ENCODE measurements at regions not wholly inside any gene's neighbourhood (a gene's known extent, or its start where the extent isn't known, plus 50 kb on each side); places are given as distances from the start of the nearest gene placed in this dataset.
"Not testable (repeated sequence)": the region's sequence is repeated elsewhere in the genome, so short reads cannot be mapped to it uniquely, and the experiment has no call there.

DNA sequence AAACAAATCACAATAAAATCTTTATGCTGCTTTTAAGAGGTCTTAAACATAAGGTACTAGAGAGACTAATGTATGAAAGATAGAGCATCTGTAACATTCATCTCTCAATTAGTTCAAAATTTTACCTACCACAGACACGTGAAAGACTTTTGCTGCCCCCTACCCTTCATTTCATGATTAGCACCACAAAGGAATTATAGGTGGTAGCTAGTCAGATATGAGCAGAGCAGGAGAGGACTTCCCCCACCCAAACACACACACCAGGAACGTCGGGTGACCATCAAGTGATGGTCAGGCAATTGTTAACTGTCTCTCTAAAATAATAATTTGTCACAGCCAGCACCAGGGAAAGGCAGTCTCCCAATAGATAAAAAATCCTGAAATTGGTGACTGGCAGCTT lies 1531.7 kb upstream of the SPRY2 start:
- Histone ChIP-seq H3K9ac (ENCODE audit: low read depth in 1 of 3, low read length in 3 of 3) (no peak overlapping the region), H3K36me3 (ENCODE audit: control insufficient read depth in 3 of 3, insufficient read depth in 3 of 3, low read length in 3 of 3) (no peaks in the 10 kb centered on the region), H3K4me3 (ENCODE audit: low read length in 3 of 3) (no peak overlapping the region), H3K27ac (ENCODE audit: low read depth, low read length) (no peak overlapping the region), H3K27me3 (ENCODE audit: control insufficient read depth in 3 of 3, insufficient read depth in 3 of 3, low read length in 3 of 3) (no peaks in the 10 kb centered on the region), H3K4me1 (ENCODE audit: control insufficient read depth in 3 of 3, insufficient read depth in 3 of 3, low read length in 3 of 3) (no peaks in the 10 kb centered on the region), H3K9me3 (ENCODE audit: control insufficient read depth in 3 of 3, low read length in 3 of 3) (no peaks in the 10 kb centered on the region)

DNA sequence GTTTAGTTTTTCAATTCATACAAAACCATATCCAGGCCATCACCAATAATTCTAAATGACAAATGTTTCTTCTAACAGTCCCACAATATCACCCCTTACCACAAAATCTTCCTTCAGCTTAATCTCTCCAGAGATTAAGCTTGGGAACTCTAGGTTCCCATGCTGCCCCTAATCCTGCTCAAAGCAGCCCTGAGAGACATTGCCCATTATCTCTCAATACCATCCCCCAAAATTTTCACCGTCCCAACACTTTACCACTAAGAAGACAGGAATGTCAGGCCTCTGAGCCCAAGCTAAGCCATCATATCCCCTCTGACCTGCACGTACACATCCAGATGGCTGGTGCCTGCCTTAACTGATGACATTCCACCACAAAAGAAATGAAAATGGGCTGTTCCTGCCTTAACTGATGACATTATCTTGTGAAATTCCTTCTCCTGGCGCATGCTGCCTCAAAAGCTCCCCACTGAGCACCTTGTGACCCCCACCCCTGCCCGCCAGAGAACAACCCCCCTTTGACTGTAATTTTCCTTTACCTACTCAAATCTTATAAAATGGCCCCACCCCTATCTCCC lies 1530.9 kb upstream of the SPRY2 start:
- H3K9me3 ChIP-seq (ENCODE audit: control insufficient read depth in 3 of 3, low read length in 3 of 3); H3K36me3 ChIP-seq (ENCODE audit: control insufficient read depth in 3 of 3, insufficient read depth in 3 of 3, low read length in 3 of 3); H3K4me1 ChIP-seq (ENCODE audit: control insufficient read depth in 3 of 3, insufficient read depth in 3 of 3, low read length in 3 of 3); H3K27me3 ChIP-seq (ENCODE audit: control insufficient read depth in 3 of 3, insufficient read depth in 3 of 3, low read length in 3 of 3); H3K9ac ChIP-seq (ENCODE audit: low read depth in 1 of 3, low read length in 3 of 3); H3K27ac ChIP-seq (ENCODE audit: low read depth, low read length); H3K4me3 ChIP-seq (ENCODE audit: low read length in 3 of 3): not testable (repeated sequence)

DNA sequence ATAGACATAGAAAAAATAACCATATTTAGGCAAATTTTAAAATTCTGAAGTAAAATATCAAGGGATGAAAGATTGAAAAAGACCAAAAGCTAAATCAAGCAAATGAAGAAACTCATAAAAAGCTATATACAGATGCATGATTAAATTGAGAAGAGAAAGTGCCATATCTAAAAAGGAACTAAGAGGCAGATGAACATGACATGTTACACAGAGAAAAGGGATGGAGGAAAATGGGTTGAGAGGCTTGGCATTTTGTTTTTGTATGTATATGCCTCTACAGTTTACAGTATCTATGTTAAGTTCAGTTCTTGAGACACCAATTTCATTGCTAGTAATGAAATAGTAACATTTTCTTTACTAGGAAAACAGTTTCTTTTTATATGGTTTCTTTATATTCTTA lies 1507.4 kb upstream of the SPRY2 start:
- no peaks in the 10 kb centered on the region for H3K4me1 ChIP-seq (ENCODE audit: control insufficient read depth in 3 of 3, insufficient read depth in 3 of 3, low read length in 3 of 3)
- no peak overlapping the region for H3K27ac ChIP-seq (ENCODE audit: low read depth, low read length)
- no peaks in the 10 kb centered on the region for H3K27me3 ChIP-seq (ENCODE audit: control insufficient read depth in 3 of 3, insufficient read depth in 3 of 3, low read length in 3 of 3)
- no peaks in the 10 kb centered on the region for H3K9me3 ChIP-seq (ENCODE audit: control insufficient read depth in 3 of 3, low read length in 3 of 3)
- H3K36me3 ChIP-seq (ENCODE audit: control insufficient read depth in 3 of 3, insufficient read depth in 3 of 3, low read length in 3 of 3): no peaks in the 10 kb centered on the region
- H3K4me3 ChIP-seq (ENCODE audit: low read length in 3 of 3): no peak overlapping the region
- H3K9ac ChIP-seq (ENCODE audit: low read depth in 1 of 3, low read length in 3 of 3): no peak overlapping the region

DNA sequence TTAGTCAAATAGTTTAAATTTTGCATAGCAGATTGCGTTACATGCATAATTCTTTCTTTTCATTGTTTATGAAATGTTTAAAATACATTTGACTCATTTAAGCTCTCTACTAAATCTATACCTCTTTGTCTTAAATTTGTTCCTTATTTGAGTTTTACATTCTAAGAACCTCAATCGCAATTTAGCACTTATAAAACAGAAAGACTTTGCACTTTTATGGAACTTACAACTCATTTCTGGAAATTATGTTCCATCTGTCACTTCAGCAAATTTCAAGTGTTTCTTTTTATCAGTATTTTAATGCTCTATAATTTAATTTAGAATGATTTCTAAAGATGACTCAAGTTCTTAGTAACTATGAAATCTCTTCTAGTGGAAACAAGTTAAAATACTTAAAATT lies 1505.8 kb upstream of the SPRY2 start:
- Histone ChIP-seq H3K4me3 (ENCODE audit: low read length in 3 of 3) (no peak overlapping the region), H3K27ac (ENCODE audit: low read depth, low read length) (no peak overlapping the region), H3K9me3 (ENCODE audit: control insufficient read depth in 3 of 3, low read length in 3 of 3) (no peaks in the 10 kb centered on the region), H3K9ac (ENCODE audit: low read depth in 1 of 3, low read length in 3 of 3) (no peak overlapping the region), H3K36me3 (ENCODE audit: control insufficient read depth in 3 of 3, insufficient read depth in 3 of 3, low read length in 3 of 3) (no peaks in the 10 kb centered on the region), H3K27me3 (ENCODE audit: control insufficient read depth in 3 of 3, insufficient read depth in 3 of 3, low read length in 3 of 3) (no peaks in the 10 kb centered on the region), H3K4me1 (ENCODE audit: control insufficient read depth in 3 of 3, insufficient read depth in 3 of 3, low read length in 3 of 3) (no peaks in the 10 kb centered on the region)

DNA sequence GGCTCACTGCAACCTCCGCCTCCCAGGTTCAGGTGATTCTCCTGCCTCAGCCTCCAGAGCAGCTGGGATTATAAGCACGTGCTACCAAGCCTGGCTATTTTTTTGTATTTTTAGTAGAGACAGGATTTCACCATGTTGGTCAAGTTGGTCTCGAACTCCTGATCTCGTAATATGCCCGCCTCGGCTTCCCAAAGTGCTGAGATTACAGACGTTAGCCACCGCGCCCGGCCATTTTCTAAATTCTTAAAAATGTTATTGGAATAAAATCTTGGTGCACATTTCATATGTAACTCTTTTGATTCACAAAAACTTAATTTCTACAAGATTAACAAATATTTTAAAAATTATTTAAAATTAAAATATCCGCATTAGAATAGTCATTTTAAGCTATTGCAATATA lies 1480.3 kb upstream of the SPRY2 start:
- H3K4me3 ChIP-seq (ENCODE audit: low read length in 3 of 3): no peak overlapping the region
- H3K9me3 ChIP-seq (ENCODE audit: control insufficient read depth in 3 of 3, low read length in 3 of 3): no peaks in the 10 kb centered on the region
- H3K27ac ChIP-seq (ENCODE audit: low read depth, low read length): no peak overlapping the region
- no peaks in the 10 kb centered on the region for H3K27me3 ChIP-seq (ENCODE audit: control insufficient read depth in 3 of 3, insufficient read depth in 3 of 3, low read length in 3 of 3)
- H3K9ac ChIP-seq (ENCODE audit: low read depth in 1 of 3, low read length in 3 of 3): no peak overlapping the region
- no peaks in the 10 kb centered on the region for H3K4me1 ChIP-seq (ENCODE audit: control insufficient read depth in 3 of 3, insufficient read depth in 3 of 3, low read length in 3 of 3)
- no peaks in the 10 kb centered on the region for H3K36me3 ChIP-seq (ENCODE audit: control insufficient read depth in 3 of 3, insufficient read depth in 3 of 3, low read length in 3 of 3)

DNA sequence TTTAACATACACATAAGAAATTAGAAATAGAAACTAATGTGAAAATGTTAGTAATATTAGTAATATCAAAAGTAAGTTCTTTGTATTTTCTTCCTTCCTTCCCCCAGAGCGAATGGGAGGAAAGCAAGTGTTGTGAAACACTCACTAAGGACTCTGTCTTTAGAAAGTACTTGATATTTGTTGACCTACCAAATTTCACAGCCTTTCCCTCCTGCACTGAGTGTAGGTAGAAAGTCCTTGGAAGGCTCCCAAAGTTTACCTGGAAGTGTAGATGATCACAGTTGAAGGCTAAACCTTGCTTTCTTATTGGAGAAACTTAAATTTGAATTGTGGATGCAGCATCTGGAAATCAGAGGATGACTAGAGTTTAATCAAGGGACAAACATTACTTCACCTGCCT lies 1459.5 kb upstream of the SPRY2 start:
- no peak overlapping the region for H3K4me3 ChIP-seq (ENCODE audit: low read length in 3 of 3)
- H3K27ac ChIP-seq (ENCODE audit: low read depth, low read length): no peak overlapping the region
- H3K4me1 ChIP-seq (ENCODE audit: control insufficient read depth in 3 of 3, insufficient read depth in 3 of 3, low read length in 3 of 3): no peaks in the 10 kb centered on the region
- no peaks in the 10 kb centered on the region for H3K27me3 ChIP-seq (ENCODE audit: control insufficient read depth in 3 of 3, insufficient read depth in 3 of 3, low read length in 3 of 3)
- no peaks in the 10 kb centered on the region for H3K9me3 ChIP-seq (ENCODE audit: control insufficient read depth in 3 of 3, low read length in 3 of 3)
- H3K36me3 ChIP-seq (ENCODE audit: control insufficient read depth in 3 of 3, insufficient read depth in 3 of 3, low read length in 3 of 3): no peaks in the 10 kb centered on the region
- no peak overlapping the region for H3K9ac ChIP-seq (ENCODE audit: low read depth in 1 of 3, low read length in 3 of 3)

DNA sequence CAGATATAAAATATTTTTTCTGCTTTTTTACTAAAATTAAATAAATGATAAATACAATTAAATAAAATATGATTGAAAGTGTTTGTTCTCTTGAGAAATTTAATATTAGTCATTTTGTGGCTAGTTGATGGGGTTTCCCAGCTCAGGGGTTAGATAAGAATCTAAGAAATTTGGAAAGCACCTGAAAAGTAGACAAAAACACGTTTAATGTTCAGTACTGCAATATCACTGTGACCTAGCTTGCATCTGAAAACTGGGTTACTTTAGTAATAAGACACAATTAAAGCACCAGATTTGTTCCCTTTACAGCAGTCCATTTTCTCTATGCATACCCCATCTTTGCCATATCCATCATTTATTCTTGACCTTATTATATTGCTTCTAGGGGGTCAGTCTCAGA lies 1454.8 kb upstream of the SPRY2 start:
- Histone ChIP-seq H3K36me3 (ENCODE audit: control insufficient read depth in 3 of 3, insufficient read depth in 3 of 3, low read length in 3 of 3) (no peaks in the 10 kb centered on the region), H3K27me3 (ENCODE audit: control insufficient read depth in 3 of 3, insufficient read depth in 3 of 3, low read length in 3 of 3) (no peaks in the 10 kb centered on the region), H3K9me3 (ENCODE audit: control insufficient read depth in 3 of 3, low read length in 3 of 3) (no peaks in the 10 kb centered on the region), H3K4me1 (ENCODE audit: control insufficient read depth in 3 of 3, insufficient read depth in 3 of 3, low read length in 3 of 3) (no peaks in the 10 kb centered on the region), H3K9ac (ENCODE audit: low read depth in 1 of 3, low read length in 3 of 3) (no peak overlapping the region), H3K27ac (ENCODE audit: low read depth, low read length) (no peak overlapping the region), H3K4me3 (ENCODE audit: low read length in 3 of 3) (no peak overlapping the region)

GRCh38 chr13:81791641-81792040 lies 1450.7 kb upstream of the SPRY2 start:
- no peak overlapping the region for H3K9ac ChIP-seq (ENCODE audit: low read depth in 1 of 3, low read length in 3 of 3)
- no peaks in the 10 kb centered on the region for H3K4me1 ChIP-seq (ENCODE audit: control insufficient read depth in 3 of 3, insufficient read depth in 3 of 3, low read length in 3 of 3)
- H3K4me3 ChIP-seq (ENCODE audit: low read length in 3 of 3): no peak overlapping the region
- no peak overlapping the region for H3K27ac ChIP-seq (ENCODE audit: low read depth, low read length)
- H3K36me3 ChIP-seq (ENCODE audit: control insufficient read depth in 3 of 3, insufficient read depth in 3 of 3, low read length in 3 of 3): no peaks in the 10 kb centered on the region
- no peaks in the 10 kb centered on the region for H3K27me3 ChIP-seq (ENCODE audit: control insufficient read depth in 3 of 3, insufficient read depth in 3 of 3, low read length in 3 of 3)
- H3K9me3 ChIP-seq (ENCODE audit: control insufficient read depth in 3 of 3, low read length in 3 of 3): no peaks in the 10 kb centered on the region

GRCh38 chr13:81781471-81781870 lies 1440.5 kb upstream of the SPRY2 start:
- Histone ChIP-seq H3K4me3 (ENCODE audit: low read length in 3 of 3) (no peak overlapping the region), H3K9me3 (ENCODE audit: control insufficient read depth in 3 of 3, low read length in 3 of 3) (no peaks in the 10 kb centered on the region), H3K9ac (ENCODE audit: low read depth in 1 of 3, low read length in 3 of 3) (no peak overlapping the region), H3K27ac (ENCODE audit: low read depth, low read length) (no peak overlapping the region), H3K27me3 (ENCODE audit: control insufficient read depth in 3 of 3, insufficient read depth in 3 of 3, low read length in 3 of 3) (no peaks in the 10 kb centered on the region), H3K36me3 (ENCODE audit: control insufficient read depth in 3 of 3, insufficient read depth in 3 of 3, low read length in 3 of 3) (no peaks in the 10 kb centered on the region), H3K4me1 (ENCODE audit: control insufficient read depth in 3 of 3, insufficient read depth in 3 of 3, low read length in 3 of 3) (no peaks in the 10 kb centered on the region)

GRCh38 chr13:81779876-81780275 lies 1439.0 kb upstream of the SPRY2 start:
- Histone ChIP-seq H3K4me1 (ENCODE audit: control insufficient read depth in 3 of 3, insufficient read depth in 3 of 3, low read length in 3 of 3) (no peaks in the 10 kb centered on the region), H3K4me3 (ENCODE audit: low read length in 3 of 3) (no peak overlapping the region), H3K27me3 (ENCODE audit: control insufficient read depth in 3 of 3, insufficient read depth in 3 of 3, low read length in 3 of 3) (no peaks in the 10 kb centered on the region), H3K36me3 (ENCODE audit: control insufficient read depth in 3 of 3, insufficient read depth in 3 of 3, low read length in 3 of 3) (no peaks in the 10 kb centered on the region), H3K9me3 (ENCODE audit: control insufficient read depth in 3 of 3, low read length in 3 of 3) (no peaks in the 10 kb centered on the region), H3K27ac (ENCODE audit: low read depth, low read length) (no peak overlapping the region), H3K9ac (ENCODE audit: low read depth in 1 of 3, low read length in 3 of 3) (no peak overlapping the region)

DNA sequence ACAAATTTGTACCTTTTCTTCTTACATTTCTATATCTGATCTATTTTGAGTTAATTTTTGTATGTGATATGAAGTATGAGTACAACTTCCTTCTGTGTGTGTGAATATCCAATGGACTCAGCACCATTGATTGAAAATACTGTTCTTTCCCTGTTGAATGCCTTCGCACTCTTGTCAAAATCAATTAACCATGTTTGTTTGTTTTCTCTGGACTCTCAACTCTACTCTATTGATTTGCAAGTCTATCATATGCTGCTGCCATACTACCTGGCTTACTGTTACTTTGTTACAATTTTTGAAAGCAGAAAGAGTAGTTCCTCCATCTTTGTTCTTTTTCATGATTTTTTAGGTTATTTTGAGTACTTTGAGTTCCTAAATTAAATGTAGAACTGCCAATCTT lies 1437.4 kb upstream of the SPRY2 start:
- Histone ChIP-seq H3K4me1 (ENCODE audit: control insufficient read depth in 3 of 3, insufficient read depth in 3 of 3, low read length in 3 of 3) (no peaks in the 10 kb centered on the region), H3K27me3 (ENCODE audit: control insufficient read depth in 3 of 3, insufficient read depth in 3 of 3, low read length in 3 of 3) (no peaks in the 10 kb centered on the region), H3K36me3 (ENCODE audit: control insufficient read depth in 3 of 3, insufficient read depth in 3 of 3, low read length in 3 of 3) (no peaks in the 10 kb centered on the region), H3K4me3 (ENCODE audit: low read length in 3 of 3) (no peak overlapping the region), H3K9ac (ENCODE audit: low read depth in 1 of 3, low read length in 3 of 3) (no peak overlapping the region), H3K27ac (ENCODE audit: low read depth, low read length) (no peak overlapping the region), H3K9me3 (ENCODE audit: control insufficient read depth in 3 of 3, low read length in 3 of 3) (no peaks in the 10 kb centered on the region)
